Vagina (tissue), 2 donors: ENCODE measurements at regions not wholly inside any gene's neighbourhood (a gene's known extent, or its start where the extent isn't known, plus 50 kb on each side); places are given as distances from the start of the nearest gene placed in this dataset.

ENCODE experiments used
- POLR2A ChIP-seq, 2 donors: fragments of 450-650 bp; IDR thresholded peaks; one replicate each; pipeline ENCODE4 v1.6.1; 2017; ENCODE audit warnings: antibody characterized with exemption in 2 of 2, mild to moderate bottlenecking in 2 of 2, moderate library complexity in 2 of 2
- POLR2AphosphoS5 ChIP-seq, 2 donors: sonication (generic); formaldehyde crosslinking; IDR thresholded peaks; one replicate each; pipeline ENCODE4 v1.9.0; 2017; ENCODE audit warnings: antibody characterized with exemption in 2 of 2, mild to moderate bottlenecking in 2 of 2, low read depth in 1 of 2; ENCODE audit not compliant: insufficient read depth in 1 of 2
- TF ChIP-seq, protein P1 (sequence below), 3 experiments: fragments of 450-650 bp in 2 of 3; fragments of 200-600 bp in 1 of 3; sonication (generic) in 1 of 3; IDR thresholded peaks; one replicate each; pipeline ENCODE4 v1.5.1; 2017 to 2019; ENCODE audit warnings: antibody characterized with exemption in 3 of 3, mild to moderate bottlenecking in 2 of 3, moderate library complexity in 2 of 3

DNA sequence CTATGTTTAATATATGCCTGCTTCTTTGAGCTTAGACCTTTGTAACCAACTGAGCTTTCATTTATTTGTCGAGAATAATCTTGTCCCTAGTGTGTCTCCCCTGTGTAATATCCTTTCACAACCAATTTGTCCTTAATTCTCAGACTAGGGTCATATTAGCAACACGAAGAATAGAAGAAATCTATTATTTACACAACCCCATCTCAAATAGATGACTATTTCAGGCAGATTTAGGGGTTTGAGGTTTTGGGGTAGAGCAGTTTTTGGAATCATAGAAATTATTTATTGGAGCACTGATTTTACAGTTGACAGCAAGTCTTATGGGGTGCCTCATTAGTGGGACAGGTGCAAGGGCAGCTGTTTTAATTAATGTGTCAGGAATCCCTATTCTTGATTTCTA, 91.2 kb upstream of the ANO4 start:
- TF ChIP-seq POLR2A (IDR thresholded peaks at IDR 0.05) = no peak
- TF ChIP-seq, protein P1, sequence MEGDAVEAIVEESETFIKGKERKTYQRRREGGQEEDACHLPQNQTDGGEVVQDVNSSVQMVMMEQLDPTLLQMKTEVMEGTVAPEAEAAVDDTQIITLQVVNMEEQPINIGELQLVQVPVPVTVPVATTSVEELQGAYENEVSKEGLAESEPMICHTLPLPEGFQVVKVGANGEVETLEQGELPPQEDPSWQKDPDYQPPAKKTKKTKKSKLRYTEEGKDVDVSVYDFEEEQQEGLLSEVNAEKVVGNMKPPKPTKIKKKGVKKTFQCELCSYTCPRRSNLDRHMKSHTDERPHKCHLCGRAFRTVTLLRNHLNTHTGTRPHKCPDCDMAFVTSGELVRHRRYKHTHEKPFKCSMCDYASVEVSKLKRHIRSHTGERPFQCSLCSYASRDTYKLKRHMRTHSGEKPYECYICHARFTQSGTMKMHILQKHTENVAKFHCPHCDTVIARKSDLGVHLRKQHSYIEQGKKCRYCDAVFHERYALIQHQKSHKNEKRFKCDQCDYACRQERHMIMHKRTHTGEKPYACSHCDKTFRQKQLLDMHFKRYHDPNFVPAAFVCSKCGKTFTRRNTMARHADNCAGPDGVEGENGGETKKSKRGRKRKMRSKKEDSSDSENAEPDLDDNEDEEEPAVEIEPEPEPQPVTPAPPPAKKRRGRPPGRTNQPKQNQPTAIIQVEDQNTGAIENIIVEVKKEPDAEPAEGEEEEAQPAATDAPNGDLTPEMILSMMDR (IDR thresholded peaks at IDR 0.05) = no peak
- no peak for TF ChIP-seq POLR2AphosphoS5 (IDR thresholded peaks at IDR 0.05; ENCODE audit: insufficient read depth in 1 of 2, low read depth in 1 of 2)
